ENCODE measurements at regions not wholly inside any gene's neighbourhood (a gene's known extent, or its start where the extent isn't known, plus 50 kb on each side); places are given as distances from the start of the nearest gene placed in this dataset.

- TF ChIP-seq ATF6 (CRISPR knock-in tag; conservative IDR thresholded peaks at IDR 0.05): no peak
- no peak for TF ChIP-seq ZNF569 (CRISPR knock-in tag; IDR thresholded peaks at IDR 0.05; ENCODE audit: borderline replicate concordance)
- 0 out of 2 replicates have a peak, but pooled peaks have one; percentile 45 for TF ChIP-seq TSC22D2 (CRISPR knock-in tag; IDR thresholded peaks at IDR 0.05; ENCODE audit: borderline replicate concordance)
- peak; percentile 51; the same call in 1 of the 2 replicates for TF ChIP-seq ZMYM4 (CRISPR knock-in tag; IDR thresholded peaks at IDR 0.05)
- no peak for TF ChIP-seq ZNF432 (CRISPR knock-in tag; IDR thresholded peaks at IDR 0.05; ENCODE audit: borderline replicate concordance)
- TF ChIP-seq SMAD3 (CRISPR knock-in tag; IDR thresholded peaks at IDR 0.05): no peak
- TF ChIP-seq ZNF790 (CRISPR knock-in tag; IDR thresholded peaks at IDR 0.05; ENCODE audit: borderline replicate concordance): no peak
- no peak for TF ChIP-seq ZNF770 (CRISPR knock-in tag; IDR thresholded peaks at IDR 0.05)
- TF ChIP-seq JUND (CRISPR knock-in tag; IDR thresholded peaks at IDR 0.05): no peak
- no peak for TF ChIP-seq PHF20 (CRISPR knock-in tag; IDR thresholded peaks at IDR 0.05)
- TF ChIP-seq ZFP90 (CRISPR knock-in tag; IDR thresholded peaks at IDR 0.05; ENCODE audit: borderline replicate concordance): no peak
- no peak for TF ChIP-seq ZNF496 (CRISPR knock-in tag; IDR thresholded peaks at IDR 0.05; ENCODE audit: insufficient replicate concordance)
- TF ChIP-seq CSRNP1 (CRISPR knock-in tag; IDR thresholded peaks at IDR 0.05): no peak
- no peak for TF ChIP-seq ZNF781 (CRISPR knock-in tag; IDR thresholded peaks at IDR 0.05; ENCODE audit: borderline replicate concordance, not compliant biosample characterization)
- TF ChIP-seq ZNF124 (CRISPR knock-in tag; IDR thresholded peaks at IDR 0.05): no peak
- TF ChIP-seq HNRNPK (IDR thresholded peaks at IDR 0.05; ENCODE audit: low read depth, low read length, poor library complexity, severe bottlenecking): no peak
- no peak for TF ChIP-seq HMG20B (CRISPR knock-in tag; conservative IDR thresholded peaks at IDR 0.05)
- no peak for TF ChIP-seq CCDC6 (CRISPR knock-in tag; IDR thresholded peaks at IDR 0.05)
- TF ChIP-seq KLF15 (CRISPR knock-in tag; IDR thresholded peaks at IDR 0.05; ENCODE audit: borderline replicate concordance): no peak
- no peak for TF ChIP-seq TFDP1 (CRISPR knock-in tag; IDR thresholded peaks at IDR 0.05; ENCODE audit: borderline replicate concordance)
- TF ChIP-seq MLLT10 (CRISPR knock-in tag; IDR thresholded peaks at IDR 0.05): no peak
- peak; percentile 64; the same call in 1 of the 2 replicates for TF ChIP-seq RAD21 (CRISPR knock-in tag; IDR thresholded peaks at IDR 0.05)
Measured at GRCh38 chr2:215635788-215636139, 199.9 kb upstream of the FN1 start (continued).

Data from HepG2 (cell line).